GM23248 (cell line): ENCODE measurements at regions not wholly inside any gene's neighbourhood (a gene's known extent, or its start where the extent isn't known, plus 50 kb on each side); places are given as distances from the start of the nearest gene placed in this dataset.

Source experiments
- EZH2 ChIP-seq: fragments of 200-600 bp; sonication (generic); IDR thresholded peaks from 2 replicates; pipeline ENCODE4 v1.6.1; 2018; ENCODE audit warnings: antibody characterized with exemption, mild to moderate bottlenecking; ENCODE audit not compliant: insufficient read depth, poor library complexity, severe bottlenecking
- EZH2phosphoT487 ChIP-seq: fragments of 200-600 bp; sonication (generic); IDR thresholded peaks from 2 replicates; pipeline ENCODE4 v1.6.1; 2018; ENCODE audit warnings: antibody characterized with exemption, moderate library complexity, mild to moderate bottlenecking, low read depth; ENCODE audit not compliant: insufficient read depth

DNA sequence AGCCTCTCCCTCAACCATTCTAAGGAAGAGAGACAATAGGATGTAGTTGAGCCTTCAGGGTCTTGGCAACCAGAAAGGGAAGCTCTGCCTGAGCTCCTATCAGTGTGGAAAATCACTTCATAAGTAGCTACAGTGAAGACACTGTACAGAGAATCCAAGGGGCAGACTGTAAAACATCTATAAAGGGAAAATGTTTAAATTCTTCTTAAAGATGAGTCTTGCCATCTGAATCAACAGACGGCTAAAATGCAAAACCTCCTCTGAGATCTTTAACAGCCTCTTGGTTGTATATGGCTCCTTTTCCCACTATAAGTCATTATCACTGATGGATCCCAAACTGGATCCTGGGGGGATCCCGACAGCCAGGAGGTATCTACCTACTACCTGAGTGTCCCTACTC, 239.2 kb upstream of the SOX9 start:
- no peak for TF ChIP-seq EZH2
- no peak for TF ChIP-seq EZH2phosphoT487
